C4-2B (cell line): ENCODE measurements at regions not wholly inside any gene's neighbourhood (a gene's known extent, or its start where the extent isn't known, plus 50 kb on each side); places are given as distances from the start of the nearest gene placed in this dataset.

Experiments
- ZFX ChIP-seq: fragments of 450-650 bp; IDR thresholded peaks from 2 replicates; pipeline ENCODE4 v1.6.1; 2017
- TF ChIP-seq, protein P1 (sequence below): fragments of 450-650 bp; conservative IDR thresholded peaks from 2 replicates; pipeline ENCODE4 v1.5.1; 2017; ENCODE audit warnings: mild to moderate bottlenecking

DNA sequence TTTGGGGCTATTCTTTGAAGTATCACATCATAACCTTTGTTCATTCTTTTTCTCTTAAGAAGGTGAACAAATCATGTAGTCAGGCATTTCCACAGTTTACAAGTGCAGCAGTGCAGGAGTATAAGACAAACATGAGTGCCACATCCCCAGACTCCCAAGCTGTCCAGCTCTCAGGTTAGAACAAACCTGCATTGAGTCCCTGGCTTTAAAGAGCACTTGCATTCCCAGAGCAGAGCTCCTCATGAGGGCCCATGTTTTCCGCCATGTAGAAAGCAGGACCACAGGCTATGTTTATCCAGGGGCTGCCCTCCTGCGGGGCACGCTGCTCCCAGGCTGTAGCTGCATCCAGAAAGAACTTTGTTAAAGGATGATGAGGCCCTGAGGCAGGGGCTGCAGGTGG is 267.7 kb downstream of the TLE3 start:
- TF ChIP-seq, protein P1, sequence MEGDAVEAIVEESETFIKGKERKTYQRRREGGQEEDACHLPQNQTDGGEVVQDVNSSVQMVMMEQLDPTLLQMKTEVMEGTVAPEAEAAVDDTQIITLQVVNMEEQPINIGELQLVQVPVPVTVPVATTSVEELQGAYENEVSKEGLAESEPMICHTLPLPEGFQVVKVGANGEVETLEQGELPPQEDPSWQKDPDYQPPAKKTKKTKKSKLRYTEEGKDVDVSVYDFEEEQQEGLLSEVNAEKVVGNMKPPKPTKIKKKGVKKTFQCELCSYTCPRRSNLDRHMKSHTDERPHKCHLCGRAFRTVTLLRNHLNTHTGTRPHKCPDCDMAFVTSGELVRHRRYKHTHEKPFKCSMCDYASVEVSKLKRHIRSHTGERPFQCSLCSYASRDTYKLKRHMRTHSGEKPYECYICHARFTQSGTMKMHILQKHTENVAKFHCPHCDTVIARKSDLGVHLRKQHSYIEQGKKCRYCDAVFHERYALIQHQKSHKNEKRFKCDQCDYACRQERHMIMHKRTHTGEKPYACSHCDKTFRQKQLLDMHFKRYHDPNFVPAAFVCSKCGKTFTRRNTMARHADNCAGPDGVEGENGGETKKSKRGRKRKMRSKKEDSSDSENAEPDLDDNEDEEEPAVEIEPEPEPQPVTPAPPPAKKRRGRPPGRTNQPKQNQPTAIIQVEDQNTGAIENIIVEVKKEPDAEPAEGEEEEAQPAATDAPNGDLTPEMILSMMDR = no peak
- no peak for TF ChIP-seq ZFX
